ENCODE measurements at regions not wholly inside any gene's neighbourhood (a gene's known extent, or its start where the extent isn't known, plus 50 kb on each side); places are given as distances from the start of the nearest gene placed in this dataset.

GRCh38 chr3:139111392-139112229 is 66.9 kb upstream of the PRR23C start:
- Histone ChIP-seq H3K9me3 (ENCODE audit: control extremely low read depth in 1 of 3, control insufficient read depth in 2 of 3, insufficient read depth in 1 of 3, low read length in 2 of 3) (no peaks in the 10 kb centered on the region), H3K79me2 (ENCODE audit: control insufficient read depth, insufficient read depth, low read length) (no peaks in the 10 kb centered on the region), H3K27me3 (replicated peaks in 1 of 4; ENCODE audit: control extremely low read depth in 1 of 4, control insufficient read depth in 3 of 4, insufficient read depth in 4 of 4, low read length in 3 of 4) (peaks cover 0 to 7% (median 2%) of the 10 kb centered on the region in 4 experiments), H2AFZ (ENCODE audit: insufficient read depth, low read depth, low read length, poor library complexity, severe bottlenecking) (peak overlapping the region; percentile 13), H3K4me1 (ENCODE audit: control insufficient read depth in 2 of 2, insufficient read depth in 2 of 2, low read length in 2 of 2) (no peaks in the 10 kb centered on the region), H3K9ac (ENCODE audit: low read length) (no peak overlapping the region), H3K27ac (ENCODE audit: low read length in 2 of 2) (no peak overlapping the region), H3K4me3 (ENCODE audit: control extremely low read depth in 1 of 5, extremely low read depth in 1 of 5, insufficient read depth in 1 of 5, low read depth in 2 of 5, low read length in 4 of 5) (no peak overlapping the region), H3K36me3 (replicated peaks in 1 of 2; ENCODE audit: control extremely low read depth in 1 of 2, control insufficient read depth in 1 of 2, extremely low read depth in 1 of 2, insufficient read depth in 2 of 2, low read length in 1 of 2) (no peaks in the 10 kb centered on the region), H3K4me2 (replicated peaks; ENCODE audit: low read depth, low read length, poor library complexity, severe bottlenecking) (no peak overlapping the region), H4K20me1 (ENCODE audit: control insufficient read depth, insufficient read depth, low read length, poor library complexity, severe bottlenecking) (no peaks in the 10 kb centered on the region)
- ChIA-PET CTCF (interaction anchor here (0.7 to 1.7 kb wide), 10 partner anchors 9 to 1751 kb away, joined by 3 to 11 read pairs (median 3); no protein-coding TSS in a partner anchor), POLR2A (no interaction called here)
- DNase-seq, result peak; percentile 35
- intact Hi-C loops (cut with micrococcal nuclease), result no loop called here
- TF ChIP-seq EZH2 (IDR thresholded peaks at IDR 0.05; ENCODE audit: borderline replicate concordance, insufficient read depth, low read depth, low read length, poor library complexity, severe bottlenecking) (no peak), CTCF (IDR thresholded peaks at IDR 0.05) (peak; percentile 57)
- peak; percentile 21 for ATAC-seq (ENCODE audit: low read depth)
- no peak overlapping the region for H3K27ac Mint-ChIP-seq
- no peaks in the 10 kb centered on the region for H3K9me3 Mint-ChIP-seq (ENCODE audit: insufficient read depth)
- H3K4me1 Mint-ChIP-seq, result no peaks in the 10 kb centered on the region
- peaks cover 12% of the 10 kb centered on the region for H3K27me3 Mint-ChIP-seq
- no peak overlapping the region for H3K4me3 Mint-ChIP-seq
- WGBS (ENCODE audit: insufficient coverage), result 2% methylated on average over 9 of the region's 13 CpGs

GRCh38 chr3:139112230-139112558 is 67.5 kb upstream of the PRR23C start:
- Mint-ChIP-seq H3K9me3 (ENCODE audit: insufficient read depth) (no peaks in the 10 kb centered on the region), H3K27me3 (peaks cover 12% of the 10 kb centered on the region), H3K27ac (no peak overlapping the region), H3K4me3 (no peak overlapping the region), H3K4me1 (no peaks in the 10 kb centered on the region)
- Histone ChIP-seq H3K79me2 (ENCODE audit: control insufficient read depth, insufficient read depth, low read length) (no peaks in the 10 kb centered on the region), H3K36me3 (replicated peaks in 1 of 2; ENCODE audit: control extremely low read depth in 1 of 2, control insufficient read depth in 1 of 2, extremely low read depth in 1 of 2, insufficient read depth in 2 of 2, low read length in 1 of 2) (no peaks in the 10 kb centered on the region), H2AFZ (ENCODE audit: insufficient read depth, low read depth, low read length, poor library complexity, severe bottlenecking) (no peak overlapping the region), H3K9ac (ENCODE audit: low read length) (no peak overlapping the region), H3K9me3 (ENCODE audit: control extremely low read depth in 1 of 3, control insufficient read depth in 2 of 3, insufficient read depth in 1 of 3, low read length in 2 of 3) (no peaks in the 10 kb centered on the region), H4K20me1 (ENCODE audit: control insufficient read depth, insufficient read depth, low read length, poor library complexity, severe bottlenecking) (no peaks in the 10 kb centered on the region), H3K4me1 (ENCODE audit: control insufficient read depth in 2 of 2, insufficient read depth in 2 of 2, low read length in 2 of 2) (no peaks in the 10 kb centered on the region), H3K4me3 (ENCODE audit: control extremely low read depth in 1 of 5, extremely low read depth in 1 of 5, insufficient read depth in 1 of 5, low read depth in 2 of 5, low read length in 4 of 5) (no peak overlapping the region), H3K27me3 (replicated peaks in 1 of 4; ENCODE audit: control extremely low read depth in 1 of 4, control insufficient read depth in 3 of 4, insufficient read depth in 4 of 4, low read length in 3 of 4) (peaks cover 0 to 7% (median 2%) of the 10 kb centered on the region in 4 experiments), H3K27ac (ENCODE audit: low read length in 2 of 2) (no peak overlapping the region), H3K4me2 (replicated peaks; ENCODE audit: low read depth, low read length, poor library complexity, severe bottlenecking) (no peak overlapping the region)
- TF ChIP-seq EZH2 (IDR thresholded peaks at IDR 0.05; ENCODE audit: borderline replicate concordance, insufficient read depth, low read depth, low read length, poor library complexity, severe bottlenecking), result no peak
- peak; percentile 30 for TF ChIP-seq CTCF (IDR thresholded peaks at IDR 0.05)
- ATAC-seq (ENCODE audit: low read depth), result no peak
- ChIA-PET POLR2A (no interaction called here), CTCF (interaction anchor here (0.7 to 1.7 kb wide), 9 partner anchors 10 to 1751 kb away, joined by 3 to 11 read pairs (median 3); no protein-coding TSS in a partner anchor)
- DNase-seq, result no peak
- WGBS (ENCODE audit: insufficient coverage), result 0% methylated on average over 1 of the region's 1 CpG
- intact Hi-C loops (cut with micrococcal nuclease), result no loop called here

All from B cell (primary cell).